Epidermal melanocyte (primary cell): ENCODE measurements at regions not wholly inside any gene's neighbourhood (a gene's known extent, or its start where the extent isn't known, plus 50 kb on each side); places are given as distances from the start of the nearest gene placed in this dataset.
A peak's percentile ranks its signal among the peaks of the same experiment; 100 is the strongest.
"Not testable (repeated sequence)": the region's sequence is repeated elsewhere in the genome, so short reads cannot be mapped to it uniquely, and the experiment has no call there.

Source experiments
- DNase-seq: peaks from one replicate; pipeline ENCODE4 v3.0.0; 2011; ENCODE audit warnings: low spot score; ENCODE audit not compliant: insufficient read length

GRCh38 chr18:55892862-55893813 lies 305.1 kb upstream of the TCF4 start:
- DNase-seq = not testable (repeated sequence)

GRCh38 chr18:55886886-55887285 lies 298.9 kb upstream of the TCF4 start:
- DNase-seq = no peak

GRCh38 chr18:55884498-55884897 lies 296.5 kb upstream of the TCF4 start:
- no peak for DNase-seq

- no peak for DNase-seq
These were observed 292.6 kb upstream of the TCF4 start for GRCh38 chr18:55880617-55881016.

- DNase-seq = no peak
These were observed 291.3 kb upstream of the TCF4 start for GRCh38 chr18:55879331-55879730.

GRCh38 chr18:55878224-55878623 lies 290.2 kb upstream of the TCF4 start:
- DNase-seq = no peak

- no peak for DNase-seq
These were observed 289.3 kb upstream of the TCF4 start for GRCh38 chr18:55877321-55877720.

GRCh38 chr18:55876254-55876653 lies 288.3 kb upstream of the TCF4 start:
- DNase-seq = no peak

- no peak for DNase-seq
These were observed 287.4 kb upstream of the TCF4 start for GRCh38 chr18:55875371-55875901.

GRCh38 chr18:55869556-55870501 lies 281.8 kb upstream of the TCF4 start:
- DNase-seq = no peak

- no peak for DNase-seq
These were observed 280.9 kb upstream of the TCF4 start for GRCh38 chr18:55868909-55869308.

GRCh38 chr18:55866886-55867285 lies 278.9 kb upstream of the TCF4 start:
- no peak for DNase-seq

GRCh38 chr18:55866006-55866405 lies 278.0 kb upstream of the TCF4 start:
- no peak for DNase-seq

GRCh38 chr18:55864281-55864680 lies 276.3 kb upstream of the TCF4 start:
- DNase-seq = no peak

- peak; percentile 40 for DNase-seq
These were observed 275.9 kb upstream of the TCF4 start for GRCh38 chr18:55863876-55864275.

GRCh38 chr18:55863391-55863706 lies 275.4 kb upstream of the TCF4 start:
- no peak for DNase-seq

- no peak for DNase-seq
These were observed 274.9 kb upstream of the TCF4 start for GRCh38 chr18:55862693-55863390.

- no peak for DNase-seq
These were observed 273.3 kb upstream of the TCF4 start for GRCh38 chr18:55861266-55861665.

- DNase-seq = no peak
These were observed 270.9 kb upstream of the TCF4 start for GRCh38 chr18:55858661-55859515.

GRCh38 chr18:55857956-55858355 lies 270.0 kb upstream of the TCF4 start:
- DNase-seq = no peak
